ENCODE measurements at regions not wholly inside any gene's neighbourhood (a gene's known extent, or its start where the extent isn't known, plus 50 kb on each side); places are given as distances from the start of the nearest gene placed in this dataset.
A peak's percentile ranks its signal among the peaks of the same experiment; 100 is the strongest.

GRCh38 chr11:87421422-87421821 lies 383.7 kb downstream of the TMEM135 start:
- no peaks in the 10 kb centered on the region for H3K36me3 Mint-ChIP-seq (ENCODE audit: low read depth)
- no peaks in the 10 kb centered on the region for H3K4me1 Mint-ChIP-seq
- H3K27me3 Mint-ChIP-seq (ENCODE audit: low read depth): peaks cover 3% of the 10 kb centered on the region
- no peaks in the 10 kb centered on the region for H3K9me3 Mint-ChIP-seq
- H3K27ac Mint-ChIP-seq (ENCODE audit: unreplicated experiment): no peak overlapping the region
- peak; percentile 84 for TF ChIP-seq CTCF (conservative IDR thresholded peaks at IDR 0.05)
- DNase-seq (ENCODE audit: low read depth, low spot score): peak; percentile 58
- H3K4me3 Mint-ChIP-seq: no peak overlapping the region

GRCh38 chr11:87417951-87418350 lies 380.2 kb downstream of the TMEM135 start:
- Mint-ChIP-seq H3K27me3 (ENCODE audit: low read depth) (peaks cover 2% of the 10 kb centered on the region), H3K9me3 (peaks cover 7% of the 10 kb centered on the region), H3K27ac (ENCODE audit: unreplicated experiment) (no peak overlapping the region), H3K4me3 (no peak overlapping the region), H3K4me1 (no peaks in the 10 kb centered on the region), H3K36me3 (ENCODE audit: low read depth) (no peaks in the 10 kb centered on the region)
- DNase-seq (ENCODE audit: low read depth, low spot score): no peak
- no peak for TF ChIP-seq CTCF (conservative IDR thresholded peaks at IDR 0.05)

- H3K27ac Mint-ChIP-seq (ENCODE audit: unreplicated experiment): no peak overlapping the region
- H3K4me1 Mint-ChIP-seq: no peaks in the 10 kb centered on the region
- no peak overlapping the region for H3K4me3 Mint-ChIP-seq
- no peaks in the 10 kb centered on the region for H3K36me3 Mint-ChIP-seq (ENCODE audit: low read depth)
- H3K27me3 Mint-ChIP-seq (ENCODE audit: low read depth): no peaks in the 10 kb centered on the region
- no peak for DNase-seq (ENCODE audit: low read depth, low spot score)
- peaks cover 12% of the 10 kb centered on the region for H3K9me3 Mint-ChIP-seq
- no peak for TF ChIP-seq CTCF (conservative IDR thresholded peaks at IDR 0.05)
These were observed 368.1 kb downstream of the TMEM135 start for GRCh38 chr11:87405843-87406242.

GRCh38 chr11:87405356-87405755 lies 367.6 kb downstream of the TMEM135 start:
- DNase-seq (ENCODE audit: low read depth, low spot score): no peak
- H3K4me3 Mint-ChIP-seq: no peak overlapping the region
- no peaks in the 10 kb centered on the region for H3K36me3 Mint-ChIP-seq (ENCODE audit: low read depth)
- H3K9me3 Mint-ChIP-seq: peaks cover 11% of the 10 kb centered on the region
- no peaks in the 10 kb centered on the region for H3K27me3 Mint-ChIP-seq (ENCODE audit: low read depth)
- H3K27ac Mint-ChIP-seq (ENCODE audit: unreplicated experiment): no peak overlapping the region
- TF ChIP-seq CTCF (conservative IDR thresholded peaks at IDR 0.05): no peak
- no peaks in the 10 kb centered on the region for H3K4me1 Mint-ChIP-seq

GRCh38 chr11:87401653-87402052 lies 363.9 kb downstream of the TMEM135 start:
- H3K27me3 Mint-ChIP-seq (ENCODE audit: low read depth): no peaks in the 10 kb centered on the region
- H3K4me1 Mint-ChIP-seq: no peaks in the 10 kb centered on the region
- peaks cover 11% of the 10 kb centered on the region for H3K9me3 Mint-ChIP-seq
- no peak overlapping the region for H3K4me3 Mint-ChIP-seq
- H3K27ac Mint-ChIP-seq (ENCODE audit: unreplicated experiment): no peak overlapping the region
- no peak for TF ChIP-seq CTCF (conservative IDR thresholded peaks at IDR 0.05)
- H3K36me3 Mint-ChIP-seq (ENCODE audit: low read depth): no peaks in the 10 kb centered on the region
- no peak for DNase-seq (ENCODE audit: low read depth, low spot score)

GRCh38 chr11:87399341-87399740 lies 361.6 kb downstream of the TMEM135 start:
- Mint-ChIP-seq H3K4me3 (no peak overlapping the region), H3K36me3 (ENCODE audit: low read depth) (peaks cover 2% of the 10 kb centered on the region), H3K9me3 (peaks cover under 1% of the 10 kb centered on the region), H3K27me3 (ENCODE audit: low read depth) (no peaks in the 10 kb centered on the region), H3K4me1 (no peaks in the 10 kb centered on the region), H3K27ac (ENCODE audit: unreplicated experiment) (no peak overlapping the region)
- TF ChIP-seq CTCF (conservative IDR thresholded peaks at IDR 0.05): no peak
- no peak for DNase-seq (ENCODE audit: low read depth, low spot score)
